ENCODE measurements at regions not wholly inside any gene's neighbourhood (a gene's known extent, or its start where the extent isn't known, plus 50 kb on each side); places are given as distances from the start of the nearest gene placed in this dataset.
"Not testable (repeated sequence)": the region's sequence is repeated elsewhere in the genome, so short reads cannot be mapped to it uniquely, and the experiment has no call there.

DNA sequence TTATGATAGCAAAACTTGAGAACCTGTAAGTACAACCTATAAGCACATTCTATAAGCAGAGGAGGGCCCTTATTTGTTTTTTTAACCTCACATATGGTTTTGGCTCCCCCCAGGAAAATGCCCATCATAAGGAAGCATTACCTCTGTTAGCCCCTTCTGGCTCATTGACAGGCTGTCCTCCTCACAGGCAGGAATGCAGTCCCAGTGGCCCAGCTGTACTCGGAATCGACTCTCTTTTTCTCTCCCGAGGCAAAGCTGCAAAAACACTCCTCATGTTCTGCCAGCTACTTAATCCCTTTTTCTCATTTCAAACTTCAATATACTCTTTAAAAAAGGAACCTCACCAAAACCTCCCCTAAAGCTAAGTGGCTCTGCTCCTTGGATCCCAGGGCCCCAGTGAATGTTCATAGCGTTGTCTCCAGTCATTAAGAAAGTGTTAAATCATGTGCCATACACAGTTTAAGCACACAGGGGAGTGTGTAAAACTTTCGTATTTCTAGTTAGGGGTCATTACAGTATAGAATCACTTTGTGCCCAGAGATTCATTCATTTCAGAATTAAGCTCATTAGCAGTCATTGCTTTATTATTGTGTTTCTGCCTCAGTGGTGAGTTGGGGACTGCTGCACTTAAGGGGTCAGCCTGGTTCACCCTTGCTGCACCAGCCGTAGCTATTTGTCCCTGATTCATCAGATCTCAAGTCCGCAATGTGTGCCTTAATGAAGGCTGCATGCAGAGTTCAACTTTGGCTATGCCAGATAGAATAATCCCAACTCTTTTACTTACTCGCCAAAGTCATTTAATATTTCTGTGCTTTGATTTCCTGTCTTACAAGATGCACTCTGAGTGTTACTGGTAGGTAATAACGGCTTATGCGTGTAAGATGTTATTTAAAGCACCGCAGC, 57.6 kb downstream of the JRKL start:
- no peak for DNase-seq (ENCODE audit: low read depth in 3 of 3, low spot score in 2 of 3)

GRCh38 chr11:96448225-96448624, 58.4 kb downstream of the JRKL start:
- DNase-seq (ENCODE audit: low read depth in 3 of 3, low spot score in 2 of 3) = no peak

- DNase-seq (ENCODE audit: low read depth in 3 of 3, low spot score in 2 of 3) = no peak
Measured at GRCh38 chr11:96456111-96456510, 66.3 kb downstream of the JRKL start.

GRCh38 chr11:96459751-96460150, 69.9 kb downstream of the JRKL start:
- no peak for DNase-seq (ENCODE audit: low read depth in 3 of 3, low spot score in 2 of 3)

- no peak for DNase-seq (ENCODE audit: low read depth in 3 of 3, low spot score in 2 of 3)
Measured at GRCh38 chr11:96461871-96462270, 72.1 kb downstream of the JRKL start.

GRCh38 chr11:96464700-96465307, 75.0 kb downstream of the JRKL start:
- peak; percentile 60 to 72 (median 62) for DNase-seq (ENCODE audit: low read depth in 3 of 3, low spot score in 2 of 3)

DNA sequence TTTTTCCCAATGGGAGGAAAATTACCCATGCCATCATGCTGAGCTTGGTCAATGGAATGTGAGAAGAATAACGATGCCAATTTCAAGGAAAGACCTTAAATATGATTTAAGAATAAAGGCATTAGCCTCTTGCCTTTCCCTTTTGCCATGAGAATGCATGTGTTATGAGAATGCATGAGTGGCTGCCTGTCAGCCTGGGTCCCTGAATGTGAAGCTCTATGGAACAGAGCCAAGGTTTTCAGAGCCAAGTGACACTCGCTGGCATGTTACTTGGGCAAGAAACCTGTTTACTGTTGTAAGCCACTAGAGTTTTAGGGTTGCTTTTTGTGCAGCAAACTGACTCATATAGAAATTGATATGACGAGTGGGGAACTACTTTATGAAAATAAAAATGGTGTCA, 75.7 kb downstream of the JRKL start:
- no peak for DNase-seq (ENCODE audit: low read depth in 3 of 3, low spot score in 2 of 3)

GRCh38 chr11:96466607-96467006, 76.8 kb downstream of the JRKL start:
- DNase-seq (ENCODE audit: low read depth in 3 of 3, low spot score in 2 of 3) = no peak

DNA sequence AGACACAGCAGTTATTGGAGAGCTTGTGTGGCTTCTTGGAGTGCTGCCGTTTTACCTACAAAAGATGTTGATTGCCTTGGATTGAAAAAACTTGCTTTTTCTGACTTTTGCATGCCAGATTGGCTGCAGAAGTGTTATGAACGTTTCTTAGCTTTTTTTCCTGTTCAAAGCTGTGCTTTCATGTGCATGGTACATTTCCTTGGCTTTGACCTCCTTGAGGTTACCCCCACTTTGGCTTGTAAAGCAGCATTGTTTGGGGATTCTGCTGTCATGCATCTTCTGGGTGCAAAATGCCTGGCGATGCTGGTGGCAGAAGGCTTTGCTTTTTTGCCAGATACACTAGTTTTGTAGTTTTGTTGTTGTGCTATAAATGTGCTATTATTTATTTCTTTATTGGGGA, 80.0 kb downstream of the JRKL start:
- no peak for DNase-seq (ENCODE audit: low read depth in 3 of 3, low spot score in 2 of 3)

- DNase-seq (ENCODE audit: low read depth in 3 of 3, low spot score in 2 of 3) = no peak
Measured at GRCh38 chr11:96470521-96470920, 80.7 kb downstream of the JRKL start.

- no peak for DNase-seq (ENCODE audit: low read depth in 3 of 3, low spot score in 2 of 3)
Measured at GRCh38 chr11:96472085-96472484, 82.3 kb downstream of the JRKL start.

DNA sequence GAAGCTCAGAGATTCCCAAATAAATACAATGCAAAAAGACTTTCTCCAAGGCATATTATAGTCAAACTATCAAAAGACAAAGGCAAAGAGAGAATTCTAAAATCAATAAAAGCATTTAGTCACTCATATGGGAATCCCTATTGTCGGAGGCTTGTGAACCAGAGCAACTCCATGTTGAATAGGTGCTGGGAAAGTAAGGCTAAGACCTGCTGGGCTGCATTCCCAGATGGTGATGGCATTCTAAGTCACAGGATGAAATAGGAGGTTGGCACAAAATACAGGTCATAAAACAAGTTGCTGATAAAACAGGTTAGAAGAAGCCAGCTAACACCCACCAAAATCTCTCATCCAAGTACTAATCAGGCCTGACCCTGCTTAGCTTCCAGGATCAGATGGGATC, 84.5 kb downstream of the JRKL start:
- no peak for DNase-seq (ENCODE audit: low read depth in 3 of 3, low spot score in 2 of 3)

GRCh38 chr11:96481204-96481603, 91.4 kb downstream of the JRKL start:
- DNase-seq (ENCODE audit: low read depth in 3 of 3, low spot score in 2 of 3) = no peak

DNA sequence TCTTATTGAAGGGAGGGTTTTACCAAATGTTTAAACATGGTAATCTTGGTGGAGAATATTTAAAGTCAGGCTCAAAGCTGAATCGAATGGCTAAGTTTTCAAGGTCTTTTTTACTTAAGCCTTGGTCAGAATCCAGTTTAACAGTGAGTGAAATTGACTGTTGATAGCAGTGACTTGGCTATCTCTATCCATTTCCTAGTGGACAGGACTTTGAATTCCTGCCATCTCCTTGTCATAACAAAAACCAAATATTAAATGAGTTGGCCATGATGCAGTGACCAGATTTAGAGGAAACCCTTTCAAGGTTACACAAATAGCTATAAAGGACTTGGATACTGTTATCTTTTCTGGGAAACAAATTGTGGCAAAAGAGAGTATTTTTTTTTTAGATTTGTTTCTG, 92.0 kb downstream of the JRKL start:
- no peak for DNase-seq (ENCODE audit: low read depth in 3 of 3, low spot score in 2 of 3)

DNA sequence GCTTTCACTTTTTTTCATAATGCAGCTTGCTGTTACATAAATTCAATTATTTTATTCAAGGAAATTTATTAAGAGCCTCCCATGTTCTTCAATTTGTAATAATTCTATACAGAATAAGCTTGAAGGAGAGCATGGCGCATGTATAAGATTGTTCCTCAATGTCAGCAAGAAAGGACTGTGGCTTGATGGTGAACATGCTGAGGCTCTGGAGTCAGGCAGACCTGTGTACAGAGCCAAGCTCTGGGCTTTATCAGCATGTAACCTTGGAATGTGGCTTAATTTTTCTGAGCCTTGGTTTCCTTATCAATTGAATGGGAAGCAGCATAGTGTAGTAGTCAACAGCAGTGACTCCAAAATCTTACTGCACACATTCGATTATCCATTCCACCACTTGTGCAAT, 92.4 kb downstream of the JRKL start:
- DNase-seq (ENCODE audit: low read depth in 3 of 3, low spot score in 2 of 3) = no peak

DNA sequence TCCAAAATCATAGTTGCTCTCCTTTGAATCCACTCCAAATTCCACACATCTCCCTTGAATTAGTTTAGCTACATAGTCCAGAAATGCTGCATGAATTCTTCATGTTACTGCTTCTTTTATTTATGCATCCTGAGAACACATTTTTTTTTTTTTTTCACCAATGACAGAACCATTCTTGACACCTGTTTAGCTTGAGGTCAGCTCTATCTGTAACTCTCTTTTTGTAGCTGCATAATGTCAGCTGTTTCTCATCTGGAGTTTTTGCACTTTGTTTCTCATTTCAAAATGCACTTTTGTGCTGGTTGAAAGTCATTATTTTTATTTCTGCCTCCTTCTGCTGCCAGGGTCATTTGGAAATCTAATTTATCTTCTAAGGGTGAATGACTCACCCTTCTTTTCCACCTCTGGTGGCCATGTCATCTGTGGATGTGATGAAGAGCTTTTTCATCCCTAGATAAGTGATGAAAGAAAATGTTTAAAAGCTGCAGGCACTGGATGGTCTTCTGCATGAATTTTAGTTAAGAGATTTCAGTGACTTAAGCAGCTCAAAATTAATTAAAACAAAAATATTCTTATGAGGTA, 93.7 kb downstream of the JRKL start:
- no peak for DNase-seq (ENCODE audit: low read depth in 3 of 3, low spot score in 2 of 3)

GRCh38 chr11:96484361-96484760, 94.5 kb downstream of the JRKL start:
- no peak for DNase-seq (ENCODE audit: low read depth in 3 of 3, low spot score in 2 of 3)

GRCh38 chr11:96486890-96487611, 97.2 kb downstream of the JRKL start:
- DNase-seq (ENCODE audit: low read depth in 3 of 3, low spot score in 2 of 3) = no peak

- not testable (repeated sequence) for DNase-seq (ENCODE audit: low read depth in 3 of 3, low spot score in 2 of 3)
Measured at GRCh38 chr11:96488911-96489310, 99.1 kb downstream of the JRKL start.

- DNase-seq (ENCODE audit: low read depth in 3 of 3, low spot score in 2 of 3) = no peak
Measured at GRCh38 chr11:96500440-96500839, 110.6 kb downstream of the JRKL start.

DNA sequence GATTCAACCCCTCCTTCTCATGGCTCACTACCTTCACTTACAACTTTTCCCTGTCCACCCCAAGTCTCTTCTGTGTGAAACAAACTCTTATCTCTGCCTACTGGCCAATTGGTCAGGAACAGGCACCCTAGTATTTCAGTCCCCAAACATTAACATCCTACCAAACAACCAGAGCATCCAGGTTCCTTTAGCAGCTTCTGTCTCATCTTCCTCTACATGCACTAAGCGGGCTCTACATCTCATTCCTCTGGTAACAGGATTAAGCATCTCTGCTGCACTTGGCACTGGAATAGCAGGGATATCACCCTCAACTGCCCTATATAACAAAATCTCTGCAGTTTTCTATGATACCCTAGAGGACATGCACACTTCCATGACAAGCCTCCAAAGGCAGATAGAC, 116.2 kb downstream of the JRKL start:
- no peak for DNase-seq (ENCODE audit: low read depth in 3 of 3, low spot score in 2 of 3)
